Retina (tissue), 1 donor: ENCODE measurements at regions not wholly inside any gene's neighbourhood (a gene's known extent, or its start where the extent isn't known, plus 50 kb on each side); places are given as distances from the start of the nearest gene placed in this dataset.

Experiments
- DNase-seq: peaks from one replicate; pipeline ENCODE4 v3.0.0-alpha.2; 2016

GRCh38 chr6:15712797-15713196, 50.0 kb upstream of the DTNBP1 start:
- DNase-seq = no peak
